ENCODE measurements at regions not wholly inside any gene's neighbourhood (a gene's known extent, or its start where the extent isn't known, plus 50 kb on each side); places are given as distances from the start of the nearest gene placed in this dataset.

GRCh38 chr16:85332175-85332574, 219.9 kb upstream of the CIBAR2 start:
- in situ Hi-C loops (cut with MboI; ENCODE audit: low pct_unique_long_range_greater_than_20kb, low sequenced_read_pairs, unreplicated experiment) = no loop called here
- TF ChIP-seq CTCF (IDR thresholded peaks at IDR 0.05; ENCODE audit: extremely low read depth, insufficient read depth, missing control alignments) = no peak
- no peak for DNase-seq (ENCODE audit: low spot score)

- no peak for DNase-seq (ENCODE audit: low spot score)
- in situ Hi-C loops (cut with MboI; ENCODE audit: low pct_unique_long_range_greater_than_20kb, low sequenced_read_pairs, unreplicated experiment) = no loop called here
- no peak for TF ChIP-seq CTCF (IDR thresholded peaks at IDR 0.05; ENCODE audit: extremely low read depth, insufficient read depth, missing control alignments)
These were observed 221.1 kb upstream of the CIBAR2 start for GRCh38 chr16:85333337-85333736.

GRCh38 chr16:85333744-85334640, 221.7 kb upstream of the CIBAR2 start:
- no peak for DNase-seq (ENCODE audit: low spot score)
- in situ Hi-C loops (cut with MboI; ENCODE audit: low pct_unique_long_range_greater_than_20kb, low sequenced_read_pairs, unreplicated experiment) = no loop called here
- TF ChIP-seq CTCF (IDR thresholded peaks at IDR 0.05; ENCODE audit: extremely low read depth, insufficient read depth, missing control alignments) = no peak

- no peak for DNase-seq (ENCODE audit: low spot score)
- TF ChIP-seq CTCF (IDR thresholded peaks at IDR 0.05; ENCODE audit: extremely low read depth, insufficient read depth, missing control alignments) = no peak
- in situ Hi-C loops (cut with MboI; ENCODE audit: low pct_unique_long_range_greater_than_20kb, low sequenced_read_pairs, unreplicated experiment) = no loop called here
These were observed 222.7 kb upstream of the CIBAR2 start for GRCh38 chr16:85334718-85335583.

GRCh38 chr16:85335584-85336491, 223.6 kb upstream of the CIBAR2 start:
- in situ Hi-C loops (cut with MboI; ENCODE audit: low pct_unique_long_range_greater_than_20kb, low sequenced_read_pairs, unreplicated experiment) = no loop called here
- no peak for TF ChIP-seq CTCF (IDR thresholded peaks at IDR 0.05; ENCODE audit: extremely low read depth, insufficient read depth, missing control alignments)
- no peak for DNase-seq (ENCODE audit: low spot score)
